ENCODE measurements at regions not wholly inside any gene's neighbourhood (a gene's known extent, or its start where the extent isn't known, plus 50 kb on each side); places are given as distances from the start of the nearest gene placed in this dataset.

GRCh38 chr4:24044610-24045589 is 155.1 kb upstream of the PPARGC1A start:
- DNase-seq (ENCODE audit: extremely low spot score): no peak
- no peak for TF ChIP-seq CTCF (IDR thresholded peaks at IDR 0.05; ENCODE audit: control extremely low read depth, extremely low read depth, low read depth, missing control alignments)
- ChIA-PET CTCF (no interaction called here), POLR2A (no interaction called here)

- CTCF ChIA-PET: no interaction called here
- POLR2A ChIA-PET: no interaction called here
- DNase-seq (ENCODE audit: extremely low spot score): no peak
- no peak for TF ChIP-seq CTCF (IDR thresholded peaks at IDR 0.05; ENCODE audit: control extremely low read depth, extremely low read depth, low read depth, missing control alignments)
These were observed 152.2 kb upstream of the PPARGC1A start for GRCh38 chr4:24042094-24042493.

GRCh38 chr4:24040811-24041210 is 151.0 kb upstream of the PPARGC1A start:
- no peak for DNase-seq (ENCODE audit: extremely low spot score)
- POLR2A ChIA-PET: no interaction called here
- CTCF ChIA-PET: no interaction called here
- no peak for TF ChIP-seq CTCF (IDR thresholded peaks at IDR 0.05; ENCODE audit: control extremely low read depth, extremely low read depth, low read depth, missing control alignments)

GRCh38 chr4:24033626-24034025 is 143.8 kb upstream of the PPARGC1A start:
- ChIA-PET POLR2A (no interaction called here), CTCF (interaction anchor here (1.3 kb wide), 1 partner anchor 12 kb away, joined by 3 read pairs; no protein-coding TSS in a partner anchor)
- no peak for DNase-seq (ENCODE audit: extremely low spot score)
- TF ChIP-seq CTCF (IDR thresholded peaks at IDR 0.05; ENCODE audit: control extremely low read depth, extremely low read depth, low read depth, missing control alignments): no peak

- TF ChIP-seq CTCF (IDR thresholded peaks at IDR 0.05; ENCODE audit: control extremely low read depth, extremely low read depth, low read depth, missing control alignments): no peak
- ChIA-PET CTCF (interaction anchor here (0.8 to 1.2 kb wide), 2 partner anchors 9 to 897 kb away, joined by 3 read pairs; no protein-coding TSS in a partner anchor), POLR2A (no interaction called here)
- DNase-seq (ENCODE audit: extremely low spot score): no peak
These were observed 142.6 kb upstream of the PPARGC1A start for GRCh38 chr4:24032371-24032989.

- POLR2A ChIA-PET: no interaction called here
- TF ChIP-seq CTCF (IDR thresholded peaks at IDR 0.05; ENCODE audit: control extremely low read depth, extremely low read depth, low read depth, missing control alignments): no peak
- CTCF ChIA-PET: interaction anchor here (1.3 kb wide), 1 partner anchor 10 kb away, joined by 3 read pairs; no protein-coding TSS in a partner anchor
- DNase-seq (ENCODE audit: extremely low spot score): no peak
These were observed 136.7 kb upstream of the PPARGC1A start for GRCh38 chr4:24026596-24026995.
